ENCODE measurements at regions not wholly inside any gene's neighbourhood (a gene's known extent, or its start where the extent isn't known, plus 50 kb on each side); places are given as distances from the start of the nearest gene placed in this dataset.

DNA sequence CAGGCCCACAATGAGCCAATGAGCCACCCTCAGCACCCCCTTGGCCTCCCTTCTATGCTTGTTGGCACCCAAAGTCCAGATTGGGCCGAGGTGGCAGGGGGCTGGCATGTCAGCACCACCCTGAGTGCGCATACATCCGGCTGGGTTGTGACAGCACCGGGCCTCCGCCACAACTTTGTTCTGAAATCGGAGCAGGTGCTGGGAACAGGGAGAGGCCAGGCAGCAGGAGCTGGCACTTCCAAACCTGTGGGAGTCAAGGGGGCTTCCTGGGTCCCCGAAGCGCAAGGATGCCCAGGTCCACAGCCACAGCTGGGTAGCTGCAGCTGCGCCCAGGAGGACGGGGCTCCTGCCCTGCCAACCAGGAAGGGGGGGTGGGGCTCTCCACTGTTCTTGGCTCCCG lies 1911.9 kb upstream of the WWC1 start:
- FAIRE-seq (no peak), DNase-seq (ENCODE audit: low read depth) (no peak)
- Histone ChIP-seq H3K36me3 (ENCODE audit: control insufficient read depth, insufficient read depth, low read length) (no peaks in the 10 kb centered on the region), H3K27me3 (ENCODE audit: control insufficient read depth, insufficient read depth, low read length) (no peaks in the 10 kb centered on the region), H3K4me3 (ENCODE audit: low read depth, low read length) (no peak overlapping the region)
- TF ChIP-seq, protein P1, sequence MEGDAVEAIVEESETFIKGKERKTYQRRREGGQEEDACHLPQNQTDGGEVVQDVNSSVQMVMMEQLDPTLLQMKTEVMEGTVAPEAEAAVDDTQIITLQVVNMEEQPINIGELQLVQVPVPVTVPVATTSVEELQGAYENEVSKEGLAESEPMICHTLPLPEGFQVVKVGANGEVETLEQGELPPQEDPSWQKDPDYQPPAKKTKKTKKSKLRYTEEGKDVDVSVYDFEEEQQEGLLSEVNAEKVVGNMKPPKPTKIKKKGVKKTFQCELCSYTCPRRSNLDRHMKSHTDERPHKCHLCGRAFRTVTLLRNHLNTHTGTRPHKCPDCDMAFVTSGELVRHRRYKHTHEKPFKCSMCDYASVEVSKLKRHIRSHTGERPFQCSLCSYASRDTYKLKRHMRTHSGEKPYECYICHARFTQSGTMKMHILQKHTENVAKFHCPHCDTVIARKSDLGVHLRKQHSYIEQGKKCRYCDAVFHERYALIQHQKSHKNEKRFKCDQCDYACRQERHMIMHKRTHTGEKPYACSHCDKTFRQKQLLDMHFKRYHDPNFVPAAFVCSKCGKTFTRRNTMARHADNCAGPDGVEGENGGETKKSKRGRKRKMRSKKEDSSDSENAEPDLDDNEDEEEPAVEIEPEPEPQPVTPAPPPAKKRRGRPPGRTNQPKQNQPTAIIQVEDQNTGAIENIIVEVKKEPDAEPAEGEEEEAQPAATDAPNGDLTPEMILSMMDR (IDR thresholded peaks at IDR 0.05; ENCODE audit: insufficient read depth, low read length, severe bottlenecking) = no peak

DNA sequence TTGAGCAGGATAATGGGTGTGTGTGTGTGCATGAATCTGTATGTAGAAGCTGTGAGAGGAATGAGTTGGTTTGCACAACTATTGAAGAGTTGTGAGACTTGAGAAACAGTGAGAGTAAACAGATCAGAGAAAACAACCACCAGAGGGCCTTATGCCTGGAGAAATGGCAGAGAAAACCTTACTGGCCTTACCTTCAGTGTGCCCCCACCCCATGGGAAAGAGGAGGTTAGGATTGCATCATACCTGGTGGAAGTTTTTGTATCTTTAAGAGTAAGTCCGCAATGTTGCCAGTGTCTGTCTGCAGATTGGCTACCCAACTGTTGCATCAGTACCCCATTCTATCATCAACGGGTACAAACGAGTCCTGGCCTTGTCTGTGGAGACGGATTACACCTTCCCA lies 1909.4 kb upstream of the WWC1 start:
- TF ChIP-seq, protein P1 (IDR thresholded peaks at IDR 0.05; ENCODE audit: insufficient read depth, low read length, severe bottlenecking) = no peak
- no peak for DNase-seq (ENCODE audit: low read depth)
- Histone ChIP-seq H3K27me3 (ENCODE audit: control insufficient read depth, insufficient read depth, low read length) (no peaks in the 10 kb centered on the region), H3K4me3 (ENCODE audit: low read depth, low read length) (no peak overlapping the region), H3K36me3 (ENCODE audit: control insufficient read depth, insufficient read depth, low read length) (no peaks in the 10 kb centered on the region)
- FAIRE-seq = no peak

DNA sequence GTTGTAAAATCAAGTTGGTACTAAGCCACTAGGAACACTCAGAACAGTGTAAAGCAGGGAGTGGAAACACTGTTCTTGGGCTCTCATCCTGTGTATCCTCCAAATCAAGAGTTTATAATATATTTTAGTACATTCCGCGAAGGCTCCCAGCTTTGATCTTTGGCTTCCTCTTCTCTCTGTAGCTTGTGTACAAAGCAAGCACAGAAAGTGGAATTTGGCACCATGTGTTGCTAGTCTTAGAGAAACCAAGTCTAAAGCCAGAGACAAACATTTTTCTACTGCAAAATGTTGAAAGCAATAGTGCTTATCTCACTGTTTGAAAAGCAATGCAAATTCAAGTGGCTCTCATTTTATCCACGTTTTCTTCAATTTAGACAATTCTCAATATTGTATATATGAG lies 1893.3 kb upstream of the WWC1 start:
- FAIRE-seq = no peak
- TF ChIP-seq, protein P1 (IDR thresholded peaks at IDR 0.05; ENCODE audit: insufficient read depth, low read length, severe bottlenecking) = no peak
- no peak for DNase-seq (ENCODE audit: low read depth)
- Histone ChIP-seq H3K36me3 (ENCODE audit: control insufficient read depth, insufficient read depth, low read length) (no peaks in the 10 kb centered on the region), H3K4me3 (ENCODE audit: low read depth, low read length) (no peak overlapping the region), H3K27me3 (ENCODE audit: control insufficient read depth, insufficient read depth, low read length) (no peaks in the 10 kb centered on the region)

DNA sequence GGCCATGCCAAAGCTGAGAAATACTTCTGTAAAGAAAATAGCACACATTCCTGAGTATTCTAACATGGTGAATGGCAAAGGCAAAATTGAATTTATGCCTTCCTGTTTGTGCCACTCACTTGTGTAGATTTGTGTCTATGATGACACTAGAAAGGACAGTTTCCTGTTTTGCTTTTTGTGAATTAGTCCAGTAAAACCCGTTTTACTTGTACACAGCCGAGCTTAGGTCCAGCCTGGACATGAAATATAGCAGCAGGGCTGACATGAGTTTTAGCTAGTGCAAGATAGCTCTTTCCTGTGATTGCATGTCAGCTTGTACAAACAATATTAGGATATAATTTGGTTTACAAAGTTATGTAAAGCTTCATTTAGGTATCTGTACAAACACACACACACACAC lies 1891.7 kb upstream of the WWC1 start:
- Histone ChIP-seq H3K4me3 (ENCODE audit: low read depth, low read length) (no peak overlapping the region), H3K27me3 (ENCODE audit: control insufficient read depth, insufficient read depth, low read length) (no peaks in the 10 kb centered on the region), H3K36me3 (ENCODE audit: control insufficient read depth, insufficient read depth, low read length) (no peaks in the 10 kb centered on the region)
- TF ChIP-seq, protein P1 (IDR thresholded peaks at IDR 0.05; ENCODE audit: insufficient read depth, low read length, severe bottlenecking) = no peak
- FAIRE-seq = no peak
- DNase-seq (ENCODE audit: low read depth) = peak; percentile 4

DNA sequence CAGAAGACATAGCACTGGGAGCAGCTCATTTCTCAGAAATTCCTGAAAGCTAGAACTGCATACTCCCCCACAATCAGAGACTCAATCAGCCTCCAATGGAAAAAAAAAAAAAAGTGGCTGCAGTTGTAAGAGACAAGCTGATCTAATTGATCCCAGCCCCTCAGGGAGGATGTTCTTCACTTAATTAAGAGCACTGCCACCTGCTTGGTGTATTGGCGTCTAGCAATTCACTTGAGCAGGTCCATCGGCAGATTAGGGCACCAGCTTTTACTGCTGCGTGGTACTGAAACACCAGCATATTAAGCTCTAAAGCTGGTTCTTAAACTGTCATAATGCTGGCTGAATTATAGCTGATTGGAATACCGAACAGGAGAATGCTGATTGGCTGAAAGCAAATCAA lies 1890.1 kb upstream of the WWC1 start:
- TF ChIP-seq, protein P1 (IDR thresholded peaks at IDR 0.05; ENCODE audit: insufficient read depth, low read length, severe bottlenecking) = no peak
- Histone ChIP-seq H3K4me3 (ENCODE audit: low read depth, low read length) (no peak overlapping the region), H3K36me3 (ENCODE audit: control insufficient read depth, insufficient read depth, low read length) (no peaks in the 10 kb centered on the region), H3K27me3 (ENCODE audit: control insufficient read depth, insufficient read depth, low read length) (no peaks in the 10 kb centered on the region)
- no peak for FAIRE-seq
- DNase-seq (ENCODE audit: low read depth) = no peak

DNA sequence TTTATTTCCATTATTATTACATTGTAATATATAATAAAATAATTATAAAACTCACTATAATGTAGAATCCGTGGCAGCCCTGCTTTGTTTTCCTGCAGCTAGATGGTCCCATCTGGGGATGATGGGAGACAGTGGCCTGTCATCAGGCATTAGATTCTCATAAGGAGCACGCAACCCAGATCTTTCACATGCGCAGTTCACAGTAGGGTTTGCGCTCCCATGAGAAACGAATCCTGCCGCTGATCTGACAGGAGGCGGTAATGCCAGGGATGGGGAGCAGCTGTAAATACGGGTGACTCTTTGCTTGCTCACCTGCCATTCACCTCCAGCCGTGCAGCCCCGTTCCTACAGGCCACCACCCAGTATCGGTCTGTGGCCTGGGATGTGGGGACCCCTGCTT lies 1879.3 kb upstream of the WWC1 start:
- FAIRE-seq = no peak
- no peak for DNase-seq (ENCODE audit: low read depth)
- TF ChIP-seq, protein P1 (IDR thresholded peaks at IDR 0.05; ENCODE audit: insufficient read depth, low read length, severe bottlenecking) = no peak
- no peaks in the 10 kb centered on the region for H3K36me3 ChIP-seq (ENCODE audit: control insufficient read depth, insufficient read depth, low read length)
- no peaks in the 10 kb centered on the region for H3K27me3 ChIP-seq (ENCODE audit: control insufficient read depth, insufficient read depth, low read length)
- H3K4me3 ChIP-seq (ENCODE audit: low read depth, low read length) = no peak overlapping the region

All from bronchial epithelial cell (primary cell).